NCI-H2107 treated with DMSO at 0.1 percent for 48 hours (cell line): ENCODE measurements at regions not wholly inside any gene's neighbourhood (a gene's known extent, or its start where the extent isn't known, plus 50 kb on each side); places are given as distances from the start of the nearest gene placed in this dataset.
A peak's percentile ranks its signal among the peaks of the same experiment; 100 is the strongest.

ENCODE experiments used
- DNase-seq: peaks from one replicate; lab custom pipeline; 2025; ENCODE audit not compliant: unreplicated experiment; lab: John Stamatoyannopoulos, UW

- DNase-seq: no peak
Observed at GRCh38 chr9:99680191-99680590, 141.5 kb upstream of the NR4A3 start.

- no peak for DNase-seq
Observed at GRCh38 chr9:99681113-99681512, 140.6 kb upstream of the NR4A3 start.

DNA sequence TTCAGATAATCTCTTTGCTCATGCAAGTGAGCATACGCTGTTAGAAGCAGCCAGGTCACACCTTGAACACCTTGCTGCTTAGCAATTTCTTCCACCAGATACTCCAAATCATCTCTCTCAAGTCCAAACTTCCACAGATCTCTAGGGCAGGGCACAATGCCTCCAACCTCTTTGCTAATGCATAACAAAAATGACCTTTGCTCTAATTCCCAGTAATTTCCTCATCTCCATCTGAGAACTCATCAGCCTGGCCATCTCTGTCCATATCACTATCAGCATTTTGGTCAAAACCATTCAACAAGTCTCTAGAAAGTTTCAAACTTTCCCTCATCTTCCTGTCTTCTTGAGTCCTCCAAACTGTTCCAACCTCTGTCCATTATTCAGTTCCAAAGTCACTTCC is 139.3 kb upstream of the NR4A3 start:
- DNase-seq: no peak

- DNase-seq: no peak
Observed at GRCh38 chr9:99682870-99683269, 138.8 kb upstream of the NR4A3 start.

DNA sequence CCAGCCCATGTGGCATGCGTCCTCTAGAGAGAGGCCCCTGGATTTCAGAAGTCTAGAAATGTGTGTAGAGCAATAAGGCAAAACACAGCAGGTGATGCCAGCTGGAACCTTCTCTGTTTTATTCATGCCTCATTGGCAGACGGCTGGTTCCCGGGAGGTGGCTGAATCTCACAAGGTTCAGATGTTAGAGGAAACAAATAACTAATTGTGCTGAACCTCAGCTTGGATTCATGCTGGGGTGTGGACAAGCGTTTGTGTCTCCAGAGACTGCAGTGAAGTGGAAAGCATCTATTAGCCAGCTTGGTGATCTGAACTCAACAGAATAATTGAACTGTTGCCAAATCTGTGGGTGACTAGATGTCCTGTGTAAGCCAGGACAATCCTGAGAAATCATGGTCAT is 131.1 kb upstream of the NR4A3 start:
- DNase-seq: peak; percentile 91

GRCh38 chr9:99693888-99694287 is 127.8 kb upstream of the NR4A3 start:
- DNase-seq: no peak

GRCh38 chr9:99694393-99694792 is 127.3 kb upstream of the NR4A3 start:
- DNase-seq: no peak

DNA sequence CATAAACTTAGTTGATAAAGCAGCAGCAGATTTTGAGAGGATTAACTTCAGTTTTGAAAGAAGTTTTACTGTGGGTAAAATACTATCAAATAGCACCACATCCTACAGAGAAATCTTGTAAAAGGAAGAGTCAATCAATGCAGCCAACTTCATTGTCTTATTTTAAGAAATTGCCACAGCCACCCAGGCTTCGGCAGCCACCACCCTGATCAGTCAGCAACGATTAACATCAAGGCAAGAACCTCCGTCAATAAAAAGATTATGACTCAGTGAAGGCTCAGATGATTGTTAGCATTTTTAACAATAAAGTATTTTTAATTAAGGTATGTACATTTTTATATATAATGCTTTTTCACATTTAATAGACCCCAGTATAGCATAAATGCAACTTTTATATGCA is 122.3 kb upstream of the NR4A3 start:
- DNase-seq: no peak

DNA sequence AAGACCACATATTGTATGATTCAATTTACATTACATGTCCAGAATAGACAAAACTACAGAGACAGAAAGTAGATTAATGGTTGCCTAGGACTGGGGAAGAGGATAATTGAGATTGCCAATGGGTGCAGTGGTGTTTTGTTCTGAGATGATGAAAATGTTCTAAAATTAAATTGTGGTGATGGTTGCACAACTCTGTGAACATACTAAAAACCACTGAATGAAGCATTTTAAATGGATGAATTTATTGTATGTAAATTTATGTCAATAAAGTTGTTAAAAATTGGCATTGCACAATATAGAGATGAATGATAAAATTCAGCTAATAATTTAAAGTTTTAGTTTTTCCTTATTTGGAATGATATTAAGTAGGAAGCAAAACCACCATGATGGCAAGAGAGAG is 109.5 kb upstream of the NR4A3 start:
- no peak for DNase-seq

- DNase-seq: no peak
Observed at GRCh38 chr9:99713838-99714306, 107.8 kb upstream of the NR4A3 start.

GRCh38 chr9:99718631-99719030 is 103.1 kb upstream of the NR4A3 start:
- no peak for DNase-seq

DNA sequence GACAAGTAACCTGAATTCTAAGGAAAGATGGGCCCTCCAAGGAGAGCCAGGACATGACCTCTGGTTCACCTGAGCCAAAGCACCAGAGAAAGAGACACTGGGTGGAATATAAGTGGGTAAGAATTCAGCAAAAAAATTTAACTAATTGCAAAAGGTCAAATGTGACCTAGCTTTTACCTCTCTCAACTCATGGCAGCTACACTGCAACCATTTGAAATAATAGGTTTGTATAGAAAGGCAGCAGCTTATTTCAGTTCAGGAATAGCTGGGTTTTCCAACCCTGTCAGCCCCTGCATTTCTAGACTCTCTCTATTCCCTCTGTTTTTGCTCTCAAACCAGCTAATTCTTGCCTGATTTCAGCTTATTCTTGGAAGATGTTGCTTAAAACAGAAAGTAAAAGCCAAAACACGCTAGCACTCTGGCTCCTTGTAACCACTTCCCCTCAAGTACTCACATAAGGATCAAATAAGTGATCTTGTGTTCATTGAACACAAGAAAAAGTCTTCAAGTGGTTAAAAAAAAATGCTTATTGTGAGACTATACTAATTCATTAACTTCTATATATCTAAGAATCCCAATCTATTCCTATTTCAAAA is 101.1 kb upstream of the NR4A3 start:
- DNase-seq: no peak

DNA sequence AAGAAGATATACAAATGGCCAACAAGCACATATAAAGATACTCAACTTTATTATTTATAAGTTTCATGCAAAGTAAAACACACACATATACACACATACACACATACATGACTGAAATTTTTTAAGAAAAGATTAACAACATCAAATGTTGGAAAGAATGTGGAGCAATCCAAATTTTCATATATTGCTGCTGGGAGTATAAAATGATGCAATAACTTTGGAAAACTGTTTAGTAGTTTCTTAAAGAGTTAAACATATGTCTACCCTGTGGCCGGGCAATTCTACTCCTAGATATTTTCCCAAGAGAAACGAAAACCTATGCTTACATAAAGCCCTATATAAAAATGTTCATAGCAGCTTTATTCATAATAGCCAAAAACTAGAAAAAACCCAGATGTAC is 99.8 kb upstream of the NR4A3 start:
- no peak for DNase-seq

DNA sequence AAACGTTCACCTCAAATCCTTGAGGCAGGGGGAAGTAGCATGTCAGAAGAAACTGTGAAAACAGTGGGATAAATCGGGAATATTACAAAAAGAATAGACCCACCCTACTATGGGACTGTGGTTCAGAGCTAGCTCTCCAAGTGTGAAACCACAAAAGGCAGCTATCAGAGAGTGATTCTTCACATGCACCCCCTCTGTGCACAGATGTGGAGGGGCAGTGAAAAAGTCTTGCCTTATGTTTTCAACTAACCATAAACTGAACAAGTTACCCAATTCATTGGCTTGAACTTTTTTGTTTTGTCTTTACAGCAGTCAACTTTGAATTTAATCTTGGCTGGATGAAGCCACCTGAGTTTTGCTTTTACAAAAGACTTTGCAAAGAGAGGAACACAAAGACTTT is 98.8 kb upstream of the NR4A3 start:
- no peak for DNase-seq

DNA sequence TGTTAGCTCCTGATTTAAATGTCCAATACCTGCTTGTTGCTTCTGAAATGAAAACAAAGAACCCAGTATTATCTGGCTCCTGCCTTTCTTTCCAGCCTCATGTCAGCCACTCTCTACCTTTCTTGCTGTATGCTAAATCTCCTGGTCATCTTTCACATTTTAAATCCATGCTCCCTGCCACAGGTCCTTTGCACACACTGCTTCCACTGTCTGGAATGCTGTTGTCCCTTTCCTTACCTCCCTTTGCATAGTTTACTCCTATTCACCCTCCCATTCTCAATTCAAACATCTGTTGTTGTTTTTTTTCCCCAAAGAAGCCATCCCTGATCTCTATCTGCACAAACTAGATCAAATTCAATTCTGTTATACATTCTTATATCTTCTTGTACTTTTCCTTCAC is 97.0 kb upstream of the NR4A3 start:
- no peak for DNase-seq

- DNase-seq: no peak
Observed at GRCh38 chr9:99725852-99726251, 95.8 kb upstream of the NR4A3 start.

- DNase-seq: no peak
Observed at GRCh38 chr9:99726758-99727157, 94.9 kb upstream of the NR4A3 start.

DNA sequence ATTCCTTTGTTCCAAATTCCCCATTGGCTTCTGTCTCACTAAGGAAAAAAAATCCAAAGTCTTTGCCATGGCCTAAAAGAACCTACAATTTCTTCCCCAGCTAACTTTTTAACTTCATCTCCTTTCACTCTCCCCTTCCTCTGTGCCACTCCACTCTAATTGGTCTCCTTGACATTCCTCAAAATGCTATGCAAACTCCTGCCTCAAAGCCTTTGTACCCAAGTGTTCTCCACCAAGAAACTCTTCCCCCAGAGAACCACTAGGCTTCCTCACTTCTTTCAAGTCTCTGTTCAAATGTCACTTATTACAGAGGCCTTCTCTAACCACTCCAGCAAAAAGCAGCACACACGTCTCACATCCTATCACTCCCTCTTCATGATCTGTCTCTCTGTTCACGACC is 91.6 kb upstream of the NR4A3 start:
- no peak for DNase-seq

DNA sequence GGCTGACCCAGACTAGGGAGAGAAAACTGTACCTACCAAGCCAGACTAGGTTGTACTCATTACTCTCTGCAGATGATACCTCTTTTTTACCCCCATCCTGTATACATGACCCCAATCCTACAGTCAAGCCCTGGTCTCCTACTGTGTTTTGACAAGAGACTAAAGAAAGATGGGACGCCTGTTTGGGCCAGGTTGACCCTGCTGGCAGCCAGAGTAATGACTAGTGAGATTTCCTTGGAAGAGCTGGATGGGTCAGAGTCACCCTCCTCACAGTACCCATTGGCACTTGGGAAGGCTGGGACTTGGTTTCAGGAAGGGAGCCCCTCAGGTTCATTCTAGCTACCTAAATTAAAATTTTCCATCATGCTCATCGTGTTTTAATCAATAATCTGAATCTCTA is 89.7 kb upstream of the NR4A3 start:
- DNase-seq: no peak

- DNase-seq: no peak
Observed at GRCh38 chr9:99732715-99733114, 89.0 kb upstream of the NR4A3 start.

DNA sequence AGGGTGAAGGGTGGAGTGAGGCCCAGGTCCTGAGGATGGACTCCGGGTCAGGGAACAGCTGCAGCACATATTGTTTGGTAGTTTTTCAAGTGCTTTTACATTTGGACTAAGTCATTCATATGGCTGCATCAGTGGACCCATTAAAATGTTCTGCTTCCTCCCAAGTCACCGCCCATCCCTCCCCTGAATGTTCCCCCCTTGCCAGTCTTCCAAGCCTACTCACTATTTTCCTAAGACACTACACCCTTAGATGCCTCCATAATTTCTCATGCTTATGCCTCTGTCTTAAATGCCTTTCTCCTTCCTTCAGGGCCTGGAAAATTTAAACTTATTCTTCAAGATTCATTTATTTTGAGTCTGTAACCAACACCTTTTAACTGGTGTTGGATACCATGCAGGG is 86.6 kb upstream of the NR4A3 start:
- DNase-seq: no peak

DNA sequence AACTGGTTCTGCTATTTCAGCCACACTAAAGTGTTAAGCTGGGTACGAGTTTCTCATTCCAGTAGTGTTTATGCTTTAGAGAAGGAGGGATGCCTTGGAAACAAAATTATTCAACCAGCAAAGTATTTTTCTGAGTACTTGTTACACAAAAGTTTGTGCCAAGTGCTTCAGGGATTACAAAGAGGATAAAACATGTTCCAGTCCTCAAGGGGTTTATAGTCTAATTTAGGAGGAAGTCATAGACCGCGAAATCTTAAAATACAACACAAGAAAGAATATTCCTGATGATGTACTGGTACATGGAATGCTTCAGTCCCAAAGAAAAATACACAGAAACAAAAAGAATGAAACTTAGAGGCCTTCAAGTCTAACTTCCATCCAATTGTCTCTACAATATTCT is 85.4 kb upstream of the NR4A3 start:
- no peak for DNase-seq

GRCh38 chr9:99737649-99738048 is 84.0 kb upstream of the NR4A3 start:
- no peak for DNase-seq

DNA sequence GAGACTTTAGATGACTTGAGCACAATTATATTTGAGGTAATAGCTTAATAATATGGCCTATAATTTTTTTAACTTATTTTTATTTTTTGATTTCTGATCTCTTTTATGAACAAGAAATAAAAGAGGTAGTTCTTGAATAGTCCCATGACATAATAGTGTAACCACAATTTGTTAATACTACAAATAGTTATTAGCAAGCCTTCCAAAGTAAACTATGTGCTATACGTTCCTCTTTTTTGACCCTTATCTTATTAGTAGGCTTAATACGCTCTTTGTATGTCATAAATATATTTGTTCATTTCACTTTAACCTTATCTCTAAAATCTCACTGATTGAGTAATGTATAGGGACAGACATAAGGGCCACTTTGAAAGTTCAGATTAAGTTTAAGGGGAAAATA is 78.7 kb upstream of the NR4A3 start:
- no peak for DNase-seq
